SH-SY5Y (cell line): ENCODE measurements at regions not wholly inside any gene's neighbourhood (a gene's known extent, or its start where the extent isn't known, plus 50 kb on each side); places are given as distances from the start of the nearest gene placed in this dataset.

Source experiments
- GATA2 ChIP-seq: IDR thresholded peaks from 2 replicates; pipeline ENCODE4 v1.6.1; 2011; ENCODE audit warnings: mild to moderate bottlenecking, low read depth, low read length
- GATA3 ChIP-seq: IDR thresholded peaks from 2 replicates; pipeline ENCODE4 v1.6.1; 2011; ENCODE audit warnings: low read depth, mild to moderate bottlenecking, low read length, moderate library complexity

DNA sequence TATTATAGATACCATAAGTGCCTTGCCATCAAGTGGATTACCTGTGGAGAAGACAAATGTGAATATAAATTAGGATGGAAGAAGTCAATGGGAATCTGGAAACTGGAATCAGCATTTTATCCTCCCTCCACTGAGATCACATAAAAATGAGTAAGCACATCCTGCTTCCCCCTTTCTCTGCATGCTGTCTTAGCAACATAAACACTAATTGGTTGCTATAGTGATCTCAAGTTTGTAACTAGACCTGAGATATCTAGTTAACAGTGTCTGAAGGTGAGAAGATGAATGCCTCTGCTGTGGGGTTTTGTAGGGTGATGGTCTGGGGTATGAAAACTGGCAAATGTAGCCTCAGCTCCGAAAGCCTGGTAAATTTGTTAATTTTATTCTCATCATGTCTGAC, 1357.5 kb upstream of the CELF4 start:
- TF ChIP-seq GATA3 (no peak), GATA2 (no peak)
